ENCODE measurements at regions not wholly inside any gene's neighbourhood (a gene's known extent, or its start where the extent isn't known, plus 50 kb on each side); places are given as distances from the start of the nearest gene placed in this dataset.

GRCh38 chr9:12516031-12516430, 177.2 kb upstream of the TYRP1 start:
- H3K27me3 ChIP-seq (ENCODE audit: control insufficient read depth in 1 of 2, insufficient read depth in 2 of 2, low read length in 1 of 2): no peaks in the 10 kb centered on the region
- ATAC-seq (ENCODE audit: low FRiP score): no peak
- no peaks in the 10 kb centered on the region for H3K9me3 ChIP-seq (ENCODE audit: control insufficient read depth, low read length)
- H3K36me3 ChIP-seq (ENCODE audit: control insufficient read depth in 1 of 2, insufficient read depth in 2 of 2, low read length in 1 of 2): no peaks in the 10 kb centered on the region
- WGBS, 2 donors: 87 to 94% methylated on average over 2 of the region's 2 CpGs
- H3K27ac ChIP-seq (ENCODE audit: low read depth in 1 of 2, low read length in 2 of 2): no peak overlapping the region
- intact Hi-C loops (cut with DNase I): no loop called here
- DNase-seq: no peak
- H3K4me1 ChIP-seq (ENCODE audit: control insufficient read depth in 1 of 2, insufficient read depth in 2 of 2, low read length in 2 of 2): no peaks in the 10 kb centered on the region
- H3K4me3 ChIP-seq (ENCODE audit: low read length in 2 of 2): no peak overlapping the region

GRCh38 chr9:12516573-12516972, 176.6 kb upstream of the TYRP1 start:
- DNase-seq: no peak
- intact Hi-C loops (cut with DNase I): no loop called here
- no peaks in the 10 kb centered on the region for H3K4me1 ChIP-seq (ENCODE audit: control insufficient read depth in 1 of 2, insufficient read depth in 2 of 2, low read length in 2 of 2)
- no peak for ATAC-seq (ENCODE audit: low FRiP score)
- H3K36me3 ChIP-seq (ENCODE audit: control insufficient read depth in 1 of 2, insufficient read depth in 2 of 2, low read length in 1 of 2): no peaks in the 10 kb centered on the region
- no peaks in the 10 kb centered on the region for H3K27me3 ChIP-seq (ENCODE audit: control insufficient read depth in 1 of 2, insufficient read depth in 2 of 2, low read length in 1 of 2)
- H3K4me3 ChIP-seq (ENCODE audit: low read length in 2 of 2): no peak overlapping the region
- no peak overlapping the region for H3K27ac ChIP-seq (ENCODE audit: low read depth in 1 of 2, low read length in 2 of 2)
- no peaks in the 10 kb centered on the region for H3K9me3 ChIP-seq (ENCODE audit: control insufficient read depth, low read length)

GRCh38 chr9:12538842-12539579, 154.2 kb upstream of the TYRP1 start:
- Histone ChIP-seq H3K4me3 (ENCODE audit: low read length in 2 of 2) (peak overlapping the region in 1 of 2 donors; percentile 56), H3K9me3 (ENCODE audit: control insufficient read depth, low read length) (no peaks in the 10 kb centered on the region), H3K4me1 (ENCODE audit: control insufficient read depth in 1 of 2, insufficient read depth in 2 of 2, low read length in 2 of 2) (no peaks in the 10 kb centered on the region), H3K36me3 (ENCODE audit: control insufficient read depth in 1 of 2, insufficient read depth in 2 of 2, low read length in 1 of 2) (no peaks in the 10 kb centered on the region), H3K27ac (ENCODE audit: low read depth in 1 of 2, low read length in 2 of 2) (no peak overlapping the region), H3K27me3 (ENCODE audit: control insufficient read depth in 1 of 2, insufficient read depth in 2 of 2, low read length in 1 of 2) (no peaks in the 10 kb centered on the region)
- ATAC-seq (ENCODE audit: low FRiP score) (no peak), DNase-seq (no peak)
- intact Hi-C loops (cut with DNase I): no loop called here
- WGBS, 2 donors: 17% methylated on average over 13 of the region's 13 CpGs

GRCh38 chr9:12539580-12539975, 153.6 kb upstream of the TYRP1 start:
- Histone ChIP-seq H3K27me3 (ENCODE audit: control insufficient read depth in 1 of 2, insufficient read depth in 2 of 2, low read length in 1 of 2) (no peaks in the 10 kb centered on the region), H3K27ac (ENCODE audit: low read depth in 1 of 2, low read length in 2 of 2) (no peak overlapping the region), H3K9me3 (ENCODE audit: control insufficient read depth, low read length) (no peaks in the 10 kb centered on the region), H3K4me1 (ENCODE audit: control insufficient read depth in 1 of 2, insufficient read depth in 2 of 2, low read length in 2 of 2) (no peaks in the 10 kb centered on the region), H3K4me3 (ENCODE audit: low read length in 2 of 2) (peak overlapping the region in 1 of 2 donors; percentile 56), H3K36me3 (ENCODE audit: control insufficient read depth in 1 of 2, insufficient read depth in 2 of 2, low read length in 1 of 2) (no peaks in the 10 kb centered on the region)
- DNase-seq: no peak
- no peak for ATAC-seq (ENCODE audit: low FRiP score)
- 1 to 10% methylated on average over 4 of the region's 4 CpGs for WGBS, 2 donors
- intact Hi-C loops (cut with DNase I): no loop called here

- no peaks in the 10 kb centered on the region for H3K9me3 ChIP-seq (ENCODE audit: control insufficient read depth, low read length)
- H3K27ac ChIP-seq (ENCODE audit: low read depth in 1 of 2, low read length in 2 of 2): no peak overlapping the region
- no peak overlapping the region for H3K4me3 ChIP-seq (ENCODE audit: low read length in 2 of 2)
- 6 to 19% methylated on average over 2 of the region's 2 CpGs for WGBS, 2 donors
- H3K27me3 ChIP-seq (ENCODE audit: control insufficient read depth in 1 of 2, insufficient read depth in 2 of 2, low read length in 1 of 2): no peaks in the 10 kb centered on the region
- DNase-seq: no peak
- intact Hi-C loops (cut with DNase I): no loop called here
- no peak for ATAC-seq (ENCODE audit: low FRiP score)
- no peaks in the 10 kb centered on the region for H3K4me1 ChIP-seq (ENCODE audit: control insufficient read depth in 1 of 2, insufficient read depth in 2 of 2, low read length in 2 of 2)
- H3K36me3 ChIP-seq (ENCODE audit: control insufficient read depth in 1 of 2, insufficient read depth in 2 of 2, low read length in 1 of 2): no peaks in the 10 kb centered on the region
Measured at GRCh38 chr9:12544700-12545099, 148.5 kb upstream of the TYRP1 start.

- H3K4me1 ChIP-seq (ENCODE audit: control insufficient read depth in 1 of 2, insufficient read depth in 2 of 2, low read length in 2 of 2): no peaks in the 10 kb centered on the region
- H3K9me3 ChIP-seq (ENCODE audit: control insufficient read depth, low read length): no peaks in the 10 kb centered on the region
- no peak overlapping the region for H3K27ac ChIP-seq (ENCODE audit: low read depth in 1 of 2, low read length in 2 of 2)
- DNase-seq: no peak
- no peaks in the 10 kb centered on the region for H3K27me3 ChIP-seq (ENCODE audit: control insufficient read depth in 1 of 2, insufficient read depth in 2 of 2, low read length in 1 of 2)
- no peak overlapping the region for H3K4me3 ChIP-seq (ENCODE audit: low read length in 2 of 2)
- intact Hi-C loops (cut with DNase I): no loop called here
- WGBS, 2 donors: 77% methylated on average over 5 of the region's 5 CpGs
- ATAC-seq (ENCODE audit: low FRiP score): no peak
- H3K36me3 ChIP-seq (ENCODE audit: control insufficient read depth in 1 of 2, insufficient read depth in 2 of 2, low read length in 1 of 2): no peaks in the 10 kb centered on the region
Measured at GRCh38 chr9:12554636-12555035, 138.5 kb upstream of the TYRP1 start.

- 91 to 92% methylated on average over 5 of the region's 5 CpGs for WGBS, 2 donors
- no peak for ATAC-seq (ENCODE audit: low FRiP score)
- Histone ChIP-seq H3K4me3 (ENCODE audit: low read length in 2 of 2) (no peak overlapping the region), H3K4me1 (ENCODE audit: control insufficient read depth in 1 of 2, insufficient read depth in 2 of 2, low read length in 2 of 2) (no peaks in the 10 kb centered on the region), H3K9me3 (ENCODE audit: control insufficient read depth, low read length) (no peaks in the 10 kb centered on the region), H3K27me3 (ENCODE audit: control insufficient read depth in 1 of 2, insufficient read depth in 2 of 2, low read length in 1 of 2) (no peaks in the 10 kb centered on the region), H3K27ac (ENCODE audit: low read depth in 1 of 2, low read length in 2 of 2) (no peak overlapping the region), H3K36me3 (ENCODE audit: control insufficient read depth in 1 of 2, insufficient read depth in 2 of 2, low read length in 1 of 2) (no peaks in the 10 kb centered on the region)
- DNase-seq: no peak
- intact Hi-C loops (cut with DNase I): no loop called here
Measured at GRCh38 chr9:12566404-12567090, 126.6 kb upstream of the TYRP1 start.

- H3K27ac ChIP-seq (ENCODE audit: low read depth in 1 of 2, low read length in 2 of 2): no peak overlapping the region
- no peak for DNase-seq
- intact Hi-C loops (cut with DNase I): no loop called here
- no peaks in the 10 kb centered on the region for H3K36me3 ChIP-seq (ENCODE audit: control insufficient read depth in 1 of 2, insufficient read depth in 2 of 2, low read length in 1 of 2)
- no peak overlapping the region for H3K4me3 ChIP-seq (ENCODE audit: low read length in 2 of 2)
- 91 to 93% methylated on average over 3 of the region's 3 CpGs for WGBS, 2 donors
- no peaks in the 10 kb centered on the region for H3K9me3 ChIP-seq (ENCODE audit: control insufficient read depth, low read length)
- H3K4me1 ChIP-seq (ENCODE audit: control insufficient read depth in 1 of 2, insufficient read depth in 2 of 2, low read length in 2 of 2): no peaks in the 10 kb centered on the region
- H3K27me3 ChIP-seq (ENCODE audit: control insufficient read depth in 1 of 2, insufficient read depth in 2 of 2, low read length in 1 of 2): no peaks in the 10 kb centered on the region
- ATAC-seq (ENCODE audit: low FRiP score): no peak
Measured at GRCh38 chr9:12584656-12585522, 108.3 kb upstream of the TYRP1 start.
